Fibroblast of mammary gland (primary cell): ENCODE measurements at regions not wholly inside any gene's neighbourhood (a gene's known extent, or its start where the extent isn't known, plus 50 kb on each side); places are given as distances from the start of the nearest gene placed in this dataset.

Experiments used
- DNase-seq: peaks from one replicate; pipeline ENCODE4 v3.0.0-alpha.2; 2010; ENCODE audit warnings: low read depth
- H3K4me3 ChIP-seq: 2 replicates; pipeline ENCODE4 v1.5.1; 2011; ENCODE audit warnings: low read depth, mild to moderate bottlenecking, low read length, moderate library complexity; ENCODE audit not compliant: control insufficient read depth
- TF ChIP-seq, protein P1 (sequence below): conservative IDR thresholded peaks from 2 replicates; pipeline ENCODE4 v1.5.1; 2011; ENCODE audit warnings: low read depth, low read length, inconsistent platforms; ENCODE audit not compliant: control insufficient read depth, insufficient read depth

- H3K4me3 ChIP-seq: no peak overlapping the region
- no peak for DNase-seq
- TF ChIP-seq, protein P1, sequence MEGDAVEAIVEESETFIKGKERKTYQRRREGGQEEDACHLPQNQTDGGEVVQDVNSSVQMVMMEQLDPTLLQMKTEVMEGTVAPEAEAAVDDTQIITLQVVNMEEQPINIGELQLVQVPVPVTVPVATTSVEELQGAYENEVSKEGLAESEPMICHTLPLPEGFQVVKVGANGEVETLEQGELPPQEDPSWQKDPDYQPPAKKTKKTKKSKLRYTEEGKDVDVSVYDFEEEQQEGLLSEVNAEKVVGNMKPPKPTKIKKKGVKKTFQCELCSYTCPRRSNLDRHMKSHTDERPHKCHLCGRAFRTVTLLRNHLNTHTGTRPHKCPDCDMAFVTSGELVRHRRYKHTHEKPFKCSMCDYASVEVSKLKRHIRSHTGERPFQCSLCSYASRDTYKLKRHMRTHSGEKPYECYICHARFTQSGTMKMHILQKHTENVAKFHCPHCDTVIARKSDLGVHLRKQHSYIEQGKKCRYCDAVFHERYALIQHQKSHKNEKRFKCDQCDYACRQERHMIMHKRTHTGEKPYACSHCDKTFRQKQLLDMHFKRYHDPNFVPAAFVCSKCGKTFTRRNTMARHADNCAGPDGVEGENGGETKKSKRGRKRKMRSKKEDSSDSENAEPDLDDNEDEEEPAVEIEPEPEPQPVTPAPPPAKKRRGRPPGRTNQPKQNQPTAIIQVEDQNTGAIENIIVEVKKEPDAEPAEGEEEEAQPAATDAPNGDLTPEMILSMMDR: no peak
Measured at GRCh38 chr14:84128050-84128449, 1401.9 kb upstream of the FLRT2 start.

DNA sequence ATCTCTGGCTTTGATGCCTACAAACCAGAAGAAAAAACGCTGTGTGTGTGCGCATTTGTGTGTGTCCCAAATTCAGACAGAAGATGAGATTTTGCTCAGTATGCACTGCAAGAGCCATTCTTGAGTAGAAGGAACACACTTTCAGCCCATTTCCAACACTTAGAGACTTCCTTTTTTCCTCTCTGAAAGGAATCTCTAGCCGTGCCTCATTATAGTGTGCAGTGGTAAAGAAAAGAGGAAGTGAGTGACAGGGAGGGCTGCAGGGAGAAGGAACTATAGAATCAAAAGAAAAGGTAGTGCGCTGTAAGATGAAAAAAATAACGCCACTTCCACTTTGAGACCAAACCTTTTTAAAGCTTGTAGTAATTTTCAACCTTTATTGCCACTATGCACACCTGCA is 1400.9 kb upstream of the FLRT2 start:
- TF ChIP-seq, protein P1: no peak
- no peak for DNase-seq

GRCh38 chr14:84129941-84130340 is 1400.0 kb upstream of the FLRT2 start:
- TF ChIP-seq, protein P1: no peak
- H3K4me3 ChIP-seq: no peak overlapping the region
- no peak for DNase-seq

More for the DNA sequence above, 1400.9 kb upstream of the FLRT2 start:
- H3K4me3 ChIP-seq: no peak overlapping the region

GRCh38 chr14:84131924-84132323 is 1398.0 kb upstream of the FLRT2 start:
- DNase-seq: no peak
- TF ChIP-seq, protein P1: no peak

GRCh38 chr14:84144166-84144565 is 1385.8 kb upstream of the FLRT2 start:
- no peak overlapping the region for H3K4me3 ChIP-seq
- TF ChIP-seq, protein P1: no peak
- DNase-seq: no peak

More at GRCh38 chr14:84131924-84132323, 1398.0 kb upstream of the FLRT2 start:
- no peak overlapping the region for H3K4me3 ChIP-seq

DNA sequence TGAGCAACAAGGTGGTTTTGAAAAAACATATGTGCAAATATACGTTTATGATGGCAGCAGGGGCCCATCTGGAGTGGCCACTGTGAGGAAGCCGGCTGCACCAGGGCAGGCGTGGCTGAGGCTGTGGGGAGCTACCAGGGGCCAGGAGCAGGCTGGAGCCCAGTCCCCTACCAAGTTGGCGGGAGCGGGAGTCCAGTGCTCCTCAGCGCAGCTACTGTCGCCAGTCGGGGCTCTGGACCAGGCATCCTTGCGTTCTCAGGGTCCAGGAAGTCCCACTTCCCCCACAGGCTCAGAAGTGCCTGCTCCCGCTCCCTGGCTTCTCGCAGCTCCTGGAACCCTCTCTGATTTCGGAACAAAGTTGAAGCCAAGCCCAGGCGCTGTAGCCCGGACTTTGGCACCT is 1377.5 kb upstream of the FLRT2 start:
- TF ChIP-seq, protein P1: no peak
- H3K4me3 ChIP-seq: no peak overlapping the region
- DNase-seq: no peak

DNA sequence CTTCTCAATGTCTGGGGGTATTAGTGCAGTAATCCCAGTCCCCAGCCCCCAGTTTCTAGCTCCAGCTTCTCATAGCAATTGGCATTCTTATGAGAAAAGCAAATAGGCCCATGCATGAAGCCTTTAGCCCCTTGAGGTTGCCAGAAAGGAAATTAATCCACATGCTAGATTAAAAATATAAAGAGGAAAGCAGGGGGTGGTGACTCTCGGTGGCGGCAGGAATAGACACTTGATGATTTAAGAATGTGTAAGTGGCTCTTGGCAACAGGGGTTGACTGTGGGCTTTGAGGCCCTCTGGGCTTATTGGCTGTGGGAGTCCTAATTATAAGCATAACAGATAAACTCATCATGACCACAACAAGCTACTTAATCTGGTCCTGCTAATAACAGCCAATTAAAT is 1367.3 kb upstream of the FLRT2 start:
- DNase-seq: no peak
- no peak overlapping the region for H3K4me3 ChIP-seq
- TF ChIP-seq, protein P1: no peak
